ENCODE measurements at regions not wholly inside any gene's neighbourhood (a gene's known extent, or its start where the extent isn't known, plus 50 kb on each side); places are given as distances from the start of the nearest gene placed in this dataset.

DNA sequence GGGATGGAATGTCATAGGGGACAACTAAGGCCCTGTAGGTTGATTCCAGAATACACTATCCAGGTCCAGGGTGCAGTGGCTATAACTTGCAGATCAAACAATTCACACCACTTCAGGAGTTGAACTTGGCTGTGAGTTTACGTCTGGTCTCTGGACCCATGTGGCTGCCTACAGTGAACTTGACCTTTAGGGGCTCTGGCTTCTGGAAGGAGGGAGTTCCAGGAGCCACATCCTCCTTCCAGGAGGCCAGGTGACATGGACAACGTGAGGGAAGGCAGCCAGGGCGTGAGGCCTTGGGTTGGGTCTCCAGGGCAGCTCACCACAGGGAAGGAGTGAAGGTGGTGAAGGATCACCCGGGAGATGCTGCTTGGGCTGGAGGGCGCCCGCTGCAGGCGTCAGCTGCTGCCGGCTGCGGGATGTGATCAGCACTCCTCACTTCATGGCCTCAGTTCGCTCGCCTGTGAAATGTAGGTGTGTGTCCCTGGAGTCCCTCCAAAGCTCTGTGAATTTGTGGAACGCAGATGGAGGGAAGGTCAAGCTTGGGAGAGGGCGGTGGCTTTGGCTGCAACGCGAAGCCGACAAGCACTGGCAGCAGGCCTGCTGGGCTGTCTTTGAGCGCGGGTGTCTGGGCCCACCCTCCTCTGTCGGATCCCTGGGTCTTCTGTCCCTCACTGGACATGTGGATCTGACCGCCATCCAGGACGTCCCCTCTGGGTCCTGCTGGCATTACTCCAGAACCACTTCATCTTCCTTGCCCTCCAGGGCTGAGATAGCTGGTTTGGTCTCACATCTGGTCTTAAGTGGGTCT lies 146.5 kb downstream of the GLI2 start:
- Histone ChIP-seq H3K9me3 (ENCODE audit: control insufficient read depth in 1 of 2, low read length in 2 of 2) (no peaks in the 10 kb centered on the region), H3K27me3 (ENCODE audit: control insufficient read depth in 1 of 2, insufficient read depth in 2 of 2, low read length in 2 of 2) (peaks cover 0 to 5% of the 10 kb centered on the region in 2 donors), H3K9ac (ENCODE audit: low read depth in 1 of 2, low read length in 2 of 2) (no peak overlapping the region), H3K4me3 (ENCODE audit: low read depth in 1 of 2, low read length in 2 of 2) (no peak overlapping the region), H3K27ac (ENCODE audit: low read depth, low read length) (no peak overlapping the region), H3K36me3 (ENCODE audit: control insufficient read depth in 1 of 2, insufficient read depth in 2 of 2, low read length in 2 of 2) (no peaks in the 10 kb centered on the region), H3K4me1 (ENCODE audit: control insufficient read depth in 1 of 2, insufficient read depth in 2 of 2, low read length in 2 of 2) (no peaks in the 10 kb centered on the region)

DNA sequence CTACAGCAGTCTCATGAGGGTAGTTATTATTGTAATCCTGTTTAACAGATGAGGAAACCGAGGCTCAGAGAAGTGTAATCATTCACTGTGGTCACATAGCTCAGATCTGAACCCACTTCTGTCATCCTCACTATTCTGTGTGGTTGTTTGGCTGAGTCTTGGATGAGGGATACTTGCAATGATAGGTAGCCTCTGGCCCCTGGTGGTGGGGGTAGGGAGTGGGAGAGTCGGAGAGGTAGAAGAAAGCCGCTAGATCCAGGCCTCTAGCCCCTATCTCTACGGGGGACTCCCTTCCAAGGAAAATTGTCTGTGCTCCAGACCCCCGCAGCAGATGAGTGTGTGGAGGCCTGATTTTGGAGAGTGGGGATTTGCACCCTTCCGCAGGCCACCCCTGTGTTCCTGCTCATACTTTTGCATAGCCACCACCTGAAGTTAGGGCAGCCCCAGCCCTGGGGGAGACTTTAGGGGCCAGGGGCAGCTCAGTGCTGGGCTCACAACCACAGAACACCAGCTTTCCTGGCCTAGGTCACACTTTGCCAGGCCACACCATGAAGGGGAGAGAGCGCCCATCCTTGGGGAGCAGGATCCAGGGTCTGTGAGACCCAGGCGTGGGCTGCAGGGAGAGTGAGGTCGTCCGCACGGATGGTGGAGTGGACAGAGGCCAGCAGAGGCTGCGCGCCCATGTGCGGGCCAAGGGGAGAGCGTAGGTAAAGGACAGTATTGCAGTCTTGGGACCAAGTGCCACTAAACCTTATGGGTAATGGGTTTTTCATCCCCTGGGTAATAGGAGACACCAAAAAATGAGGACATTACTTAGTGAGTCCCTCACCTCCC lies 148.2 kb downstream of the GLI2 start:
- Histone ChIP-seq H3K9ac (ENCODE audit: low read depth in 1 of 2, low read length in 2 of 2) (no peak overlapping the region), H3K27me3 (ENCODE audit: control insufficient read depth in 1 of 2, insufficient read depth in 2 of 2, low read length in 2 of 2) (peaks cover 0 to 5% of the 10 kb centered on the region in 2 donors), H3K27ac (ENCODE audit: low read depth, low read length) (no peak overlapping the region), H3K4me1 (ENCODE audit: control insufficient read depth in 1 of 2, insufficient read depth in 2 of 2, low read length in 2 of 2) (no peaks in the 10 kb centered on the region), H3K4me3 (ENCODE audit: low read depth in 1 of 2, low read length in 2 of 2) (no peak overlapping the region), H3K36me3 (ENCODE audit: control insufficient read depth in 1 of 2, insufficient read depth in 2 of 2, low read length in 2 of 2) (no peaks in the 10 kb centered on the region), H3K9me3 (ENCODE audit: control insufficient read depth in 1 of 2, low read length in 2 of 2) (no peaks in the 10 kb centered on the region)

DNA sequence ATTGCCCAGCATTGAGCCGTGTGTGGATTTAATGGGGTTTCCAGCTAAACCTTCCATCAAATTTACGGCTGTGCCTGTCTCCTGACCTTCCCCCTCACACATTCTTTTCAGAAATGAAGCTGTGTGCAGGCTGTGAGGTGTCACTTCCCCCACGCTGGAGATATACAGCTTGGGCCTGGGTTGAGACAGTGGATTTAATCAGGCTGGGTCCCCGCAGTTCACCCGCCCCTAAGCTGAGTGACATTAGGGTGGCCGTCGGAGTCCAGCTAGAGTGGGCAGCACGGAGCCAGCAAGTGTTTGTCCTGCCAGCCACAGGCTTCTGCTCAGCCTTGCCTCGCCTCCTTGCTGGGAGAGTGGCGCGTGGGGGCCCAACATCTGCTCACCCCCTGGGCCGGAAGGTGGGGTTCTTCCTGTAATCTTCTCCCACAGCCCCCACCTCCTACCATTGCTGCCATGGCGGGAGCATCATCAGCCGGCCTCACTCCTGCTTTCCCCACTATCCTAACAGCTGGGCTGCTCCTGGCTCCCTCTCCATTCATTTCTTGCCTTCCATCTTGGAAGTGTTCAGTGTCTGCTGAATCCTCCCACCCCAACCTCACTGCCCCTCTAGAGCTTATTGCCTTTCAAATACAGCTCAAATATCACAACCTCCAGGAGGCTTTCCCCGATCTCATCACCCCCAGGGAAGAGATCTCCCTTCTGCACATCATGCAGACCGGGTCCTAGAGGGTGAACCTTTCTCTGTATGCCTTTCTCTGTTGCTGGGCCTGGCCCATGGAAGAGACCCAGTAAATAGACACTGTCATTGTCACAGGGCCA lies 149.0 kb downstream of the GLI2 start:
- H3K27me3 ChIP-seq (ENCODE audit: control insufficient read depth in 1 of 2, insufficient read depth in 2 of 2, low read length in 2 of 2), result peaks cover 0 to 5% of the 10 kb centered on the region in 2 donors
- H3K4me1 ChIP-seq (ENCODE audit: control insufficient read depth in 1 of 2, insufficient read depth in 2 of 2, low read length in 2 of 2), result no peaks in the 10 kb centered on the region
- no peak overlapping the region for H3K27ac ChIP-seq (ENCODE audit: low read depth, low read length)
- no peaks in the 10 kb centered on the region for H3K9me3 ChIP-seq (ENCODE audit: control insufficient read depth in 1 of 2, low read length in 2 of 2)
- no peak overlapping the region for H3K4me3 ChIP-seq (ENCODE audit: low read depth in 1 of 2, low read length in 2 of 2)
- no peaks in the 10 kb centered on the region for H3K36me3 ChIP-seq (ENCODE audit: control insufficient read depth in 1 of 2, insufficient read depth in 2 of 2, low read length in 2 of 2)
- no peak overlapping the region for H3K9ac ChIP-seq (ENCODE audit: low read depth in 1 of 2, low read length in 2 of 2)

DNA sequence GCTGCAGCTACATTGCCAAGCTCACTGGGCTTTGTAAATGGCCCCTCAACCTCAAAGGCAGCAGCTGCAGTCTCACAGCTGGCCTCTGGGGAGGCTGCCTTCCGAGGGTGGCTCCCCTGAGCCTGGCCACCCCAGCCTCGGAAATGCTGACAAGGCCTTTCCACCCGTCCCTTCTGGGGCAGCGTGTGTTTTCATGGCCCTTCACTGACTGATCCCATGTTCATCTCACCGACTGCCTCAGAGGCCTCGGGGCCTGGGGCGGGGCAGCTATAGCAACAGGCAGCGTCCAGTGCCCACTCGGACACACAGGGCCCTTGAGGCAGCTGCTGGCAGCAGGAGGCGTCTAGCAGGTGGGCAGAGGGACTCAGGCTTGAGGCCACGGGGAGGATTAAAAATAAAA lies 149.7 kb downstream of the GLI2 start:
- Histone ChIP-seq H3K9me3 (ENCODE audit: control insufficient read depth in 1 of 2, low read length in 2 of 2) (no peaks in the 10 kb centered on the region), H3K36me3 (ENCODE audit: control insufficient read depth in 1 of 2, insufficient read depth in 2 of 2, low read length in 2 of 2) (no peaks in the 10 kb centered on the region), H3K9ac (ENCODE audit: low read depth in 1 of 2, low read length in 2 of 2) (no peak overlapping the region), H3K27ac (ENCODE audit: low read depth, low read length) (no peak overlapping the region), H3K4me3 (ENCODE audit: low read depth in 1 of 2, low read length in 2 of 2) (no peak overlapping the region), H3K4me1 (ENCODE audit: control insufficient read depth in 1 of 2, insufficient read depth in 2 of 2, low read length in 2 of 2) (no peaks in the 10 kb centered on the region), H3K27me3 (ENCODE audit: control insufficient read depth in 1 of 2, insufficient read depth in 2 of 2, low read length in 2 of 2) (peaks cover 0 to 5% of the 10 kb centered on the region in 2 donors)

DNA sequence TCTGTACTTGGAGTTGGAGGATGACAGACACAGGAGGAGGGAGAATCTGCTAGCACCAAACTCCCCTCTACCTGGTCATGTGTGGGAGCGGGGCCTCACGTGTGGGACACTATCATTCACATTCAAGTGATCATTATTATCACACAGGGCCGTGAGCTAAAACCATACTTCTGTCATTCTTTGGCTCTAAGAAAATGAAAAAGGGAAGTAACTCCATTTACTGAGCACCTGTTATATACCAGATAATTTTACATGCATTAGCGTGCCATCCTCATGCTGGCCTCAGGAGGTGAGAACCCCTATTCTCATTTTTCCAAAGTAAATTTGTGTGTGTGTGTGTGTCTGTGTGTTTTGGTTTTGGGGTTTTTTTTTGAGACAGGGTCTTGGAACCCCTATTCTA lies 150.1 kb downstream of the GLI2 start:
- H3K4me3 ChIP-seq (ENCODE audit: low read depth in 1 of 2, low read length in 2 of 2), result no peak overlapping the region
- H3K27me3 ChIP-seq (ENCODE audit: control insufficient read depth in 1 of 2, insufficient read depth in 2 of 2, low read length in 2 of 2), result peaks cover 0 to under 1% of the 10 kb centered on the region in 2 donors
- H3K9me3 ChIP-seq (ENCODE audit: control insufficient read depth in 1 of 2, low read length in 2 of 2), result no peaks in the 10 kb centered on the region
- no peak overlapping the region for H3K27ac ChIP-seq (ENCODE audit: low read depth, low read length)
- H3K36me3 ChIP-seq (ENCODE audit: control insufficient read depth in 1 of 2, insufficient read depth in 2 of 2, low read length in 2 of 2), result no peaks in the 10 kb centered on the region
- H3K9ac ChIP-seq (ENCODE audit: low read depth in 1 of 2, low read length in 2 of 2), result no peak overlapping the region
- H3K4me1 ChIP-seq (ENCODE audit: control insufficient read depth in 1 of 2, insufficient read depth in 2 of 2, low read length in 2 of 2), result no peaks in the 10 kb centered on the region

DNA sequence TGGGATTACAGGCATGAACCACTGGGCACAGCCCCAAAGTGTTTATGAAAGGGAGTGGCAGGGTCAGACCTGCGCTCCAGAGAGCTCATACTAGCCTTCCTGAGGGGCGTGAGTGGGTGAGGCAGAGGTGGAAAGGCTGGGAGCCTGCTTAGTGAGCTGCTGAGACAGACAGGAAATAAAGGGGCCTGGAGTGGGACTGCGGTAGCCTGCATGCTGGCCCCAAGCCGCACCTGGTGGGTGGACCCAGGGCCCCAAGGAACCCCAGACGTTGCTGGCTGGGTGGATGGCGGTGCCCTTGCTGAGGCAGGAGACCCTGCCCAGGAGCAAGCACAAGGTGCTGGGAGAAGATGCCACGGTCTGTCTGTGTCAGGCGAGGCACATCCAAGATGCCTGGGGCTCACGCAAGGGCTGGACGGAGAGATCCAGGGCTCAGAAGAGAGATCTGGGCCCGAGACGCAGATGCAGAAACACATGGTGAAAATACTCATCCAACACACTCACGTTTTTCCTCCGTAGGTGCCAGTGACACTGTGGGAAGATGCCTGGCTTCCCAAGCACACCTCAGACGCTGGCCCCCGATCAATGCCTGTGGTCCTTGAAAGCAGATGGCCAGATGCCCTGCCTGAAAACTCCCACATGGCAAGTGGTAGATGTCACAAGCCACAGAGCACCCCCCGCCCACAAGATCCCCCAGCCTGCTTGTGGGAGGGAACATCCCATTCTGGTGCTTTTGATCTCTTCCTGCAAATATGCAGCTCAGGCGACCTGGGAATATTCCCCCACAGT lies 151.1 kb downstream of the GLI2 start:
- H3K27ac ChIP-seq (ENCODE audit: low read depth, low read length), result no peak overlapping the region

DNA sequence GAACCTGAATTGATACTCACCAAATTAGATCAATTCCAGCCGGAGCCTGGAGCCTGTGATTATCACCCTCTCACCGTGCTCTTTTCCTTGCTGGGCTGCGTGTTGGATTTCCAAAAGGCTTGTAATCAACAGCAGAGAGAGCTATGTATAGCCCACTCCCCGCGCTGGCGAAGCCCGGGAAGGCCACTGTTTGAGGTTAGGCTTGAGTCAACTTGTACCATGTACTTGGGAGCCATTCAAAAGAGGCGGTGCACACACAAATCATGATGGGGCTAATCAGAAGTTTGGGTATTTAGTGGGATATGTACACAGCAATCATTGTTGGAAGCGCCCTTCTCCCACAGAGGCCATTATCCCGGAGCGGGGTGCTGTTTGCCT lies 151.6 kb downstream of the GLI2 start:
- Histone ChIP-seq H3K27ac (ENCODE audit: low read depth, low read length) (no peak overlapping the region), H3K9me3 (ENCODE audit: control insufficient read depth in 1 of 2, low read length in 2 of 2) (no peaks in the 10 kb centered on the region), H3K36me3 (ENCODE audit: control insufficient read depth in 1 of 2, insufficient read depth in 2 of 2, low read length in 2 of 2) (no peaks in the 10 kb centered on the region), H3K9ac (ENCODE audit: low read depth in 1 of 2, low read length in 2 of 2) (no peak overlapping the region), H3K4me3 (ENCODE audit: low read depth in 1 of 2, low read length in 2 of 2) (no peak overlapping the region), H3K27me3 (ENCODE audit: control insufficient read depth in 1 of 2, insufficient read depth in 2 of 2, low read length in 2 of 2) (no peaks in the 10 kb centered on the region), H3K4me1 (ENCODE audit: control insufficient read depth in 1 of 2, insufficient read depth in 2 of 2, low read length in 2 of 2) (no peaks in the 10 kb centered on the region)

More for the DNA sequence above, 151.1 kb downstream of the GLI2 start:
- H3K4me1 ChIP-seq (ENCODE audit: control insufficient read depth in 1 of 2, insufficient read depth in 2 of 2, low read length in 2 of 2), result no peaks in the 10 kb centered on the region
- H3K9me3 ChIP-seq (ENCODE audit: control insufficient read depth in 1 of 2, low read length in 2 of 2), result no peaks in the 10 kb centered on the region
- H3K36me3 ChIP-seq (ENCODE audit: control insufficient read depth in 1 of 2, insufficient read depth in 2 of 2, low read length in 2 of 2), result no peaks in the 10 kb centered on the region
- H3K4me3 ChIP-seq (ENCODE audit: low read depth in 1 of 2, low read length in 2 of 2), result no peak overlapping the region
- H3K9ac ChIP-seq (ENCODE audit: low read depth in 1 of 2, low read length in 2 of 2), result no peak overlapping the region
- H3K27me3 ChIP-seq (ENCODE audit: control insufficient read depth in 1 of 2, insufficient read depth in 2 of 2, low read length in 2 of 2), result no peaks in the 10 kb centered on the region

DNA sequence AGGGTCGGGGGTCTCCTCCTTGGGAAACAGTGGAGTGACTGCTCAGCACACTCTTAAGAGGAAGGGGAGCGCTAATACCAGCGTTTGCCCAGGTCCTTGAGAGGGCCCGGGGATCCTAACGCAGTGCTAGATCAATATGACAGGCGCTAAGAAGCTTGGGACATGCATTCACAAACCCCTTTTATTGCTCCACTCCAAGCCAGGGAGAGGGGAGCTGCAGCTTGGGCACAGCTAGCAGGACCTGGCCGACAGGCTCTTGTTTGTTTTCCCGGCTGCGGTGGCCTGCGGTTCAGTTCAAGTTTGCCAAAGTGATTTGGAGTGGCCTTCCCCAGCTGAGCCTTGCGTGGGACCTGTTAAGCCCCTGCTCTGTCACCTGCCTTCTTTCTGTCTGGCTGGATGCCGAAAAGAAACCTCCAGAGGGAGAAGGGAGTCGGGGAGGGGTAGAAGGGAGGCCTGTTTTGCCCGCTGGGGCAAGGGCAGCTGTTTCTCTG lies 152.1 kb downstream of the GLI2 start:
- H3K9me3 ChIP-seq (ENCODE audit: control insufficient read depth in 1 of 2, low read length in 2 of 2), result no peaks in the 10 kb centered on the region
- H3K9ac ChIP-seq (ENCODE audit: low read depth in 1 of 2, low read length in 2 of 2), result no peak overlapping the region
- no peaks in the 10 kb centered on the region for H3K27me3 ChIP-seq (ENCODE audit: control insufficient read depth in 1 of 2, insufficient read depth in 2 of 2, low read length in 2 of 2)
- no peak overlapping the region for H3K4me3 ChIP-seq (ENCODE audit: low read depth in 1 of 2, low read length in 2 of 2)
- no peaks in the 10 kb centered on the region for H3K4me1 ChIP-seq (ENCODE audit: control insufficient read depth in 1 of 2, insufficient read depth in 2 of 2, low read length in 2 of 2)
- no peak overlapping the region for H3K27ac ChIP-seq (ENCODE audit: low read depth, low read length)
- H3K36me3 ChIP-seq (ENCODE audit: control insufficient read depth in 1 of 2, insufficient read depth in 2 of 2, low read length in 2 of 2), result no peaks in the 10 kb centered on the region

DNA sequence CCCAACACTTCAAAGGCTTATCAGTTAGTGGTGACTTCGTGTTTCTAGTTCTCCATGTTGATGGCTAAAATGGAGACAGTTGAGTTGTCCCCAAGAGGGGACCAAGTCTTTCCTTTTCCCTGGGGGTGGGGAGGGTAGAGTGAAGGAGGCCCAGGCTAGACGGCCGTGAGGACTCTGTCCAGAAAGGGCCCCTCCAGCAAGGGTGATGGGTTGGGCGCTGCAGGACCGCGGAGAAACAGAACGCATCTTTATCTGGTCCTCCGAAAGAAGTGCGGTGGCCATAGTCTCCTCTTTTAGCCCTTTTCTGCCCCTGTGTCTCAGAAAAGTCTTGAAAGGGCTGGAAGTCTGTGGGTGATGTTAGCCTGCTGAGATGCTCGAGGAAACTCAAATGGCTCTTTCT lies 153.2 kb downstream of the GLI2 start:
- no peaks in the 10 kb centered on the region for H3K4me1 ChIP-seq (ENCODE audit: control insufficient read depth in 1 of 2, insufficient read depth in 2 of 2, low read length in 2 of 2)

More for the DNA sequence above, 153.2 kb downstream of the GLI2 start:
- no peak overlapping the region for H3K27ac ChIP-seq (ENCODE audit: low read depth, low read length)
- H3K36me3 ChIP-seq (ENCODE audit: control insufficient read depth in 1 of 2, insufficient read depth in 2 of 2, low read length in 2 of 2), result no peaks in the 10 kb centered on the region
- no peaks in the 10 kb centered on the region for H3K9me3 ChIP-seq (ENCODE audit: control insufficient read depth in 1 of 2, low read length in 2 of 2)
- H3K27me3 ChIP-seq (ENCODE audit: control insufficient read depth in 1 of 2, insufficient read depth in 2 of 2, low read length in 2 of 2), result no peaks in the 10 kb centered on the region
- H3K9ac ChIP-seq (ENCODE audit: low read depth in 1 of 2, low read length in 2 of 2), result no peak overlapping the region
- H3K4me3 ChIP-seq (ENCODE audit: low read depth in 1 of 2, low read length in 2 of 2), result no peak overlapping the region
